ENCODE measurements at regions not wholly inside any gene's neighbourhood (a gene's known extent, or its start where the extent isn't known, plus 50 kb on each side); places are given as distances from the start of the nearest gene placed in this dataset.

DNA sequence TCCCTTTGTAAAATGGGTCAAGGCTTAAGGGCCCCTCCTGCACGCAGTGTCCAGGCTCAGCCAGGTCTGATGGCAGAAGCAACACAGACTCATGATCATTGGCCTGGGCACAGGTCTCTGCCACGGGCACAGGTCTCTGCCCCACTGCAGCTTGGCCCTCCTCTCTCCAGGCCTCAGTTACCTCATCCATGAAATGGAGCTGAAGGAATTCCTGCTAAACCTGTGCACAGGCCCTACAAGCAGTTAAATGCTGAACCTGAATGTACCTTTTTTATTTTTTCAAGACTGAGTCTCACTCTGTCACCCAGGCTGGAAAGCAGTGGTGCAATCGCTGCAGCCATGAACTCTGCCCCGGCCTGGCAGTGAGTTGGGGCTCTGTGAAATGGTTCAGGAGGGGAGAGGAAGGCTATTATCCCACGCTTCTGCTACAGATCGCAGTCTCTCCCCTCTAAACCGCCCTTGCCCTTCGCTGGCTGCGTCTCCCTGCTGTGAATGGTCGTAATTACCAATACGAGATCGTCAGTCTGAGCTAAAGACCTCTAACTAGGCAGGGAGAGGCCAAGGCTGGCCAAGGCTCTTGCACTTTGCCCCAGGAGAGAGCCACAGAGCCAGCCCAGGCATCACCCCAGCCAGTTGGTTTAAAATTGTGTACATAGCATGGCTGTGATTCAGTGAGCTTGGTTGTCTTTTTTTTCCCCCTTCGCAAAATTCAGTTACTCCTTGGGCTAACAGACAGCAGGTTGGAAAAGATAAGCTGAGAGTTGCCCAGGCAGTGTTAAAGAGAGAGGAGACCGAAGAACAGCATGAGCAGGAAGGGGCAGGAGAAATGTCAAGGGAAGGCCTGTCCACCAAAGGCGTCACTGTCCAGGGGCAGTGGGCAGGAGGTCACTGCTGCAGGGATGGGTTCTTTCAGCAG lies 93.0 kb upstream of the KCTD7 start:
- Mint-ChIP-seq H3K9me3 (ENCODE audit: unreplicated experiment) (no peaks in the 10 kb centered on the region), H3K4me3 (ENCODE audit: unreplicated experiment) (no peak overlapping the region), H3K4me1 (ENCODE audit: low read depth, unreplicated experiment) (peaks cover 4% of the 10 kb centered on the region), H3K36me3 (ENCODE audit: low read depth, unreplicated experiment) (peaks cover 10% of the 10 kb centered on the region), H3K27ac (ENCODE audit: unreplicated experiment) (no peak overlapping the region), H3K27me3 (ENCODE audit: low read depth, unreplicated experiment) (no peaks in the 10 kb centered on the region)
- Histone ChIP-seq H3K27ac (ENCODE audit: low read depth, low read length) (no peak overlapping the region), H3K4me3 (ENCODE audit: insufficient read depth, low read depth, low read length) (no peak overlapping the region), H3K4me1 (ENCODE audit: insufficient read depth, low read length) (no peaks in the 10 kb centered on the region), H3K4me2 (ENCODE audit: low read length) (no peak overlapping the region), H3K9ac (ENCODE audit: low read length) (no peak overlapping the region), H4K20me1 (ENCODE audit: insufficient read depth, low read length) (no peaks in the 10 kb centered on the region), H3K27me3 (ENCODE audit: insufficient read depth, low read length) (no peaks in the 10 kb centered on the region), H2AFZ (ENCODE audit: low read depth, low read length) (no peak overlapping the region), H3K9me3 (ENCODE audit: insufficient read depth, low read depth, low read length) (no peaks in the 10 kb centered on the region), H3K79me2 (ENCODE audit: insufficient read depth, low read length) (no peaks in the 10 kb centered on the region), H3K36me3 (ENCODE audit: insufficient read depth, low read length) (no peaks in the 10 kb centered on the region)
- TF ChIP-seq, protein P1, sequence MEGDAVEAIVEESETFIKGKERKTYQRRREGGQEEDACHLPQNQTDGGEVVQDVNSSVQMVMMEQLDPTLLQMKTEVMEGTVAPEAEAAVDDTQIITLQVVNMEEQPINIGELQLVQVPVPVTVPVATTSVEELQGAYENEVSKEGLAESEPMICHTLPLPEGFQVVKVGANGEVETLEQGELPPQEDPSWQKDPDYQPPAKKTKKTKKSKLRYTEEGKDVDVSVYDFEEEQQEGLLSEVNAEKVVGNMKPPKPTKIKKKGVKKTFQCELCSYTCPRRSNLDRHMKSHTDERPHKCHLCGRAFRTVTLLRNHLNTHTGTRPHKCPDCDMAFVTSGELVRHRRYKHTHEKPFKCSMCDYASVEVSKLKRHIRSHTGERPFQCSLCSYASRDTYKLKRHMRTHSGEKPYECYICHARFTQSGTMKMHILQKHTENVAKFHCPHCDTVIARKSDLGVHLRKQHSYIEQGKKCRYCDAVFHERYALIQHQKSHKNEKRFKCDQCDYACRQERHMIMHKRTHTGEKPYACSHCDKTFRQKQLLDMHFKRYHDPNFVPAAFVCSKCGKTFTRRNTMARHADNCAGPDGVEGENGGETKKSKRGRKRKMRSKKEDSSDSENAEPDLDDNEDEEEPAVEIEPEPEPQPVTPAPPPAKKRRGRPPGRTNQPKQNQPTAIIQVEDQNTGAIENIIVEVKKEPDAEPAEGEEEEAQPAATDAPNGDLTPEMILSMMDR (IDR thresholded peaks at IDR 0.05; ENCODE audit: insufficient read depth, low read depth, low read length): no peak
- no peak for TF ChIP-seq EZH2 (IDR thresholded peaks at IDR 0.05; ENCODE audit: insufficient read depth, low read length)
- FAIRE-seq (no peak), DNase-seq (ENCODE audit: low read depth) (no peak)

DNA sequence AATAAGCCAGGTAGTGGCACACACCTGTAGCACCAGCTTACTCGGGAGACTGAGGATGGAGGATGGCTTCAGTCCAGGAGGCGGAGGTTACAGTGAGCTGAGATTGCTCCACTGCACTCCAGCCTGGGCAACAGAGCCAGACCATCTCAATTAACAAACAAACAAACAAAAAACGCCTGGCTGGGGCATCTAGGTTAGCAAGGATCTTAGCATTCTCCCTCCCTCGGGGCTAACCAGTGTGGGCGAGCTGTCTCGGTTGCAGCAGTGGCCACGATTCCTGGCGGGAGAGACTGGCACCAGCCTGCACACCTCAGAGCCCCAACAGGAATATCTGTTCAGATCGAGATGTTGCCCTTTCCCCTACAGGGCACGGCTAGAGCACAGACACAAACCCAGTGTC lies 91.3 kb upstream of the KCTD7 start:
- FAIRE-seq (no peak), DNase-seq (ENCODE audit: low read depth) (no peak)
- no peaks in the 10 kb centered on the region for H3K9me3 ChIP-seq (ENCODE audit: insufficient read depth, low read depth, low read length)
- Mint-ChIP-seq H3K9me3 (ENCODE audit: unreplicated experiment) (no peaks in the 10 kb centered on the region), H3K27me3 (ENCODE audit: low read depth, unreplicated experiment) (no peaks in the 10 kb centered on the region), H3K36me3 (ENCODE audit: low read depth, unreplicated experiment) (peaks cover 16% of the 10 kb centered on the region), H3K4me3 (ENCODE audit: unreplicated experiment) (no peak overlapping the region), H3K27ac (ENCODE audit: unreplicated experiment) (no peak overlapping the region), H3K4me1 (ENCODE audit: low read depth, unreplicated experiment) (peaks cover 7% of the 10 kb centered on the region)
- H3K27me3 ChIP-seq (ENCODE audit: insufficient read depth, low read length): no peaks in the 10 kb centered on the region
- no peaks in the 10 kb centered on the region for H4K20me1 ChIP-seq (ENCODE audit: insufficient read depth, low read length)
- no peaks in the 10 kb centered on the region for H3K4me1 ChIP-seq (ENCODE audit: insufficient read depth, low read length)
- TF ChIP-seq EZH2 (IDR thresholded peaks at IDR 0.05; ENCODE audit: insufficient read depth, low read length): no peak
- TF ChIP-seq, protein P1 (IDR thresholded peaks at IDR 0.05; ENCODE audit: insufficient read depth, low read depth, low read length): no peak
- H3K79me2 ChIP-seq (ENCODE audit: insufficient read depth, low read length): no peaks in the 10 kb centered on the region
- H2AFZ ChIP-seq (ENCODE audit: low read depth, low read length): no peak overlapping the region
- no peaks in the 10 kb centered on the region for H3K36me3 ChIP-seq (ENCODE audit: insufficient read depth, low read length)
- H3K4me2 ChIP-seq (ENCODE audit: low read length): no peak overlapping the region
- H3K27ac ChIP-seq (ENCODE audit: low read depth, low read length): no peak overlapping the region
- H3K4me3 ChIP-seq (ENCODE audit: insufficient read depth, low read depth, low read length): no peak overlapping the region
- no peak overlapping the region for H3K9ac ChIP-seq (ENCODE audit: low read length)

DNA sequence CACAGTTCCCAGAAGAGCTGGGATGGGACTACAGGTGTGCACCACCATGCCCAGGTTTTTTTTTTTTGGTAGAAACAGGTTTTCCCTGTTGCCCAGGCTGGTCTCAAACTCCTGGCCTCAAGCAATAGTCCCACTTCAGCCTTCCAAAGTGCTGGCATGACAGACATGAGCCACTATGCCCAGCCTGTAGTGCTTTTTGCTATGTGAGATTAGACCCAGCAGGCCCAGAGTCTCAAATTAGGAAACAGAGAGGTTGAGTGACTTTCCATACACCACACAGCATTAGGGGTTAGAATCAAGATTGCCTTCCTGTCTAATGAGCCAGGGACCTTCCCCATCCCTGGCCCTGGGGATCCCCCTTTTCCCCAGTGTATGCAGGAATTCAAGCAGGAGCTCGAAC lies 90.8 kb upstream of the KCTD7 start:
- H3K27me3 ChIP-seq (ENCODE audit: insufficient read depth, low read length): no peaks in the 10 kb centered on the region
- H2AFZ ChIP-seq (ENCODE audit: low read depth, low read length): no peak overlapping the region
- Mint-ChIP-seq H3K9me3 (ENCODE audit: unreplicated experiment) (no peaks in the 10 kb centered on the region), H3K36me3 (ENCODE audit: low read depth, unreplicated experiment) (peaks cover 16% of the 10 kb centered on the region), H3K27ac (ENCODE audit: unreplicated experiment) (no peak overlapping the region), H3K27me3 (ENCODE audit: low read depth, unreplicated experiment) (no peaks in the 10 kb centered on the region), H3K4me3 (ENCODE audit: unreplicated experiment) (no peak overlapping the region), H3K4me1 (ENCODE audit: low read depth, unreplicated experiment) (peaks cover 12% of the 10 kb centered on the region)
- peaks cover 4% of the 10 kb centered on the region for H3K4me1 ChIP-seq (ENCODE audit: insufficient read depth, low read length)
- no peaks in the 10 kb centered on the region for H3K9me3 ChIP-seq (ENCODE audit: insufficient read depth, low read depth, low read length)
- no peak for FAIRE-seq
- TF ChIP-seq, protein P1 (IDR thresholded peaks at IDR 0.05; ENCODE audit: insufficient read depth, low read depth, low read length): no peak
- TF ChIP-seq EZH2 (IDR thresholded peaks at IDR 0.05; ENCODE audit: insufficient read depth, low read length): no peak
- peaks cover 4% of the 10 kb centered on the region for H4K20me1 ChIP-seq (ENCODE audit: insufficient read depth, low read length)
- no peak for DNase-seq (ENCODE audit: low read depth)
- H3K4me2 ChIP-seq (ENCODE audit: low read length): no peak overlapping the region
- H3K79me2 ChIP-seq (ENCODE audit: insufficient read depth, low read length): no peaks in the 10 kb centered on the region
- H3K36me3 ChIP-seq (ENCODE audit: insufficient read depth, low read length): no peaks in the 10 kb centered on the region
- H3K27ac ChIP-seq (ENCODE audit: low read depth, low read length): no peak overlapping the region
- H3K9ac ChIP-seq (ENCODE audit: low read length): no peak overlapping the region
- no peak overlapping the region for H3K4me3 ChIP-seq (ENCODE audit: insufficient read depth, low read depth, low read length)
